GM13976 (cell line): ENCODE measurements at regions not wholly inside any gene's neighbourhood (a gene's known extent, or its start where the extent isn't known, plus 50 kb on each side); places are given as distances from the start of the nearest gene placed in this dataset.
"Not testable (repeated sequence)": the region's sequence is repeated elsewhere in the genome, so short reads cannot be mapped to it uniquely, and the experiment has no call there.

Experiments
- DNase-seq: peaks from one replicate; pipeline ENCODE4 v3.0.0; 2012; ENCODE audit warnings: low spot score
- in situ Hi-C: fragments of 300-500 bp; cut with MboI; formaldehyde crosslinking; loops from one replicate; pipeline ENCODE4 v1.12.0; 2022; ENCODE audit warnings: low sequenced_read_pairs, mixed read lengths, inconsistent platforms; ENCODE audit not compliant: unreplicated experiment
- TF ChIP-seq, protein P1 (sequence below): IDR thresholded peaks from 2 replicates; pipeline ENCODE4 v1.5.1; 2012; ENCODE audit warnings: borderline replicate concordance, mild to moderate bottlenecking; ENCODE audit not compliant: insufficient read depth; ENCODE audit errors: extremely low read depth, missing control alignments, control extremely low read depth

DNA sequence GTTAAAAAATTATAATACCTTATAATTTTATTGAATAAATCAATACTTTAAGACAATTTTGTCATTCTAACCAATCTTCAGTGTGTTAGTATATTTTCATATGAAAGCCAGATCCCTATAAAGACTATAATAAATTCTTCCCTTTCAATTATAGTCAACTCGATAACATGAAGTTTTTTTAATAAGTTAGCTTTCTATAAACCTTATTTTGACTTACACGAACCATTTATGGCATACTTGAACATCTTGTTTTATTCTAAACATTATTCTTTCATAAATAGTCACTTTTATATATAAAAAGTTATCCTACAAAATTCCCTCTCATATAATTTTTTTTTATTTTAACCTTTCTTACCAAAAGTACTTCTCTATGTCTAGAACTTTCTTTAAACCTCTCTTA is 1002.3 kb downstream of the TMEM121 start:
- in situ Hi-C loops, result no loop called here
- DNase-seq, result no peak
- TF ChIP-seq, protein P1, sequence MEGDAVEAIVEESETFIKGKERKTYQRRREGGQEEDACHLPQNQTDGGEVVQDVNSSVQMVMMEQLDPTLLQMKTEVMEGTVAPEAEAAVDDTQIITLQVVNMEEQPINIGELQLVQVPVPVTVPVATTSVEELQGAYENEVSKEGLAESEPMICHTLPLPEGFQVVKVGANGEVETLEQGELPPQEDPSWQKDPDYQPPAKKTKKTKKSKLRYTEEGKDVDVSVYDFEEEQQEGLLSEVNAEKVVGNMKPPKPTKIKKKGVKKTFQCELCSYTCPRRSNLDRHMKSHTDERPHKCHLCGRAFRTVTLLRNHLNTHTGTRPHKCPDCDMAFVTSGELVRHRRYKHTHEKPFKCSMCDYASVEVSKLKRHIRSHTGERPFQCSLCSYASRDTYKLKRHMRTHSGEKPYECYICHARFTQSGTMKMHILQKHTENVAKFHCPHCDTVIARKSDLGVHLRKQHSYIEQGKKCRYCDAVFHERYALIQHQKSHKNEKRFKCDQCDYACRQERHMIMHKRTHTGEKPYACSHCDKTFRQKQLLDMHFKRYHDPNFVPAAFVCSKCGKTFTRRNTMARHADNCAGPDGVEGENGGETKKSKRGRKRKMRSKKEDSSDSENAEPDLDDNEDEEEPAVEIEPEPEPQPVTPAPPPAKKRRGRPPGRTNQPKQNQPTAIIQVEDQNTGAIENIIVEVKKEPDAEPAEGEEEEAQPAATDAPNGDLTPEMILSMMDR, result no peak

DNA sequence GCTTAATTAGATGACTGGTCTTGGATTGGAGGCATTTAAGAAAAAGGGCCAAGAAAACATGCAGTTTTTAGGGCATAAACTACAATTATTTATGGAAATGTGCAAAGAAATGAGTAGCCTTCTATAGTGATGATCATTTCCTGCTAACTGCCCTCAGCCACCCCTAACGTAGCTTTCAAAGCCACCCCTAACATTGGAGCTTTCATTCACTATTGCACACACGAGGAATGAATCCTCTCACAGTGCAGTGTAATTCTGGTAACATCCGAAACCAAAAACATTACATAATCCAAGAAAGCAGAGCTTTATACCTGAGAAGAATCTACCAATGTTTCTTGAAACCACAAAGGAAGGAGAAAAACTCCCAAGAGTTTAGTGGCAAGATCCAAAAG is 1003.6 kb downstream of the TMEM121 start:
- in situ Hi-C loops, result no loop called here
- TF ChIP-seq, protein P1, result no peak
- no peak for DNase-seq

DNA sequence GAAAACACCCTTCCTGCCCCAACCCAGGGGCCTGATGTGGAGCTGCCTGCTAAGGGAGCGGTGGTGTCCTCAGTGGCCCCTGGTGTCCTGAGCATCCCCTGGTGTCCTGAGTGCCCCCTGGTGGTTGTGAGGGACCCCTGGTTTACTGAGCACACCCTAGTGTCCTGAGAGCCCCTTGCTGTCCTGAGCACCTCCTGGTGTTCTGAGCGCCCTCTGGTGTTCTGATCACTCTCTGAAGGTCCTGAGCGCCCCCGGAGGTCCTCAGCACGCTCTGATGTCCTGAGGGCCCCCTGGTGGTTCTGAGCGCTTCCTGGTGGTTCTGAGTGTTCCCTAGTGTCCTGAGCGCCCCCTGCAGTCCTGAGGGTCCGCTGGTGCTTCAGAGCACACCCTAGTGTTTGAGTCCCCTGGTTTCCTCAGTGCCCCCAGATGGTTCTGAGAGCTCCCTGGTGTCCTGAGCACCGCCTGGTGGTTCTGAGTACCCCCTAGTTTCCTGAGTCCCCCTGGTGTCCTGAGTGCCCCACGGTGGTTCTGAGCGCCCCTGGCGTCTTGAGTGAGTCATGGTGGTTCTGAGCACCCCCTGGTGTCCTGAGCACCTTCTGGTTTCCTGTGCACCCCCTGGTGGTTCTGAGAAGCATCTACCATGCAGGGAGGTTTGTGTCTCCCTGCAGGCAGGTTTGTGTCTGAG is 1004.2 kb downstream of the TMEM121 start:
- TF ChIP-seq, protein P1, result peak; percentile 61
- DNase-seq, result peak; percentile 48
- in situ Hi-C loops, result no loop called here

DNA sequence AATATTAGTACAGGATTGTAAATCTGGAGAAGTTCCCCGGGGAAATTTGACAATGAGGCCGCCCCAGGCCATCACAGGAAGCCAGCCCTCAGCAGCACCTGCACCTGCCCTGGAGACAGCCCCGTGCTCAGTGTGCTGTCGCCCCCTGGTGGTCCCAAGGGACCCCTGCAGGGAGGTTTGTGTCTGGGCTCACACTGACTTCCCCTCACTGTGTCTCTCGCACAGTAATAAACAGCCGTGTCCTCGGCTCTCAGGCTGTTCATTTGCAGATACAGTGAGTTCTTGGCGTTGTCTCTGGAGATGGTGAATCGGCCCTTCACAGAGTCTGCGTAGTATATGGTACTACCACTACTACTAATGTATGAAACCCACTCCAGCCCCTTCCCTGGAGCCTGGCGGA is 1011.2 kb downstream of the TMEM121 start:
- in situ Hi-C loops, DNase-seq: not testable (repeated sequence)
- TF ChIP-seq, protein P1, result peak; percentile 56

DNA sequence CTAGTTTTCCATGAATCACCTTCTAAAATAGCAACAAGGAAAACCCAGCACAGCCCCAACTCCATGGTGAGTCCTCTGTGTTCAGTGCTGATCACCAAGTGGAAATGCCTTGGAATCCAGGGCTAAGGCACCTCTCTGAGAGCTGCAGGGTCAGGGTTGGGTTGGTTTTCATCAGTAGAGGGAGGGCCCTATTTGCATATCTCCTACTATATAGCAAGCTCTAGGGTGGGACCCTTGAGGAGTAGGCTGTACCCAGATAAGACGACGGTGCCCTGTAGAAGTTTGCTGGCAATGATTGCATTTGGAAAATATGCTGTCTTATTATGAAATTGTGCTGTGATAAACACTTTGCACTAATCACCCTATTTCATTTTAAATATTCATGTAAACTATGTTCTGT is 1011.8 kb downstream of the TMEM121 start:
- in situ Hi-C loops, result no loop called here
- no peak for DNase-seq
- TF ChIP-seq, protein P1, result no peak

DNA sequence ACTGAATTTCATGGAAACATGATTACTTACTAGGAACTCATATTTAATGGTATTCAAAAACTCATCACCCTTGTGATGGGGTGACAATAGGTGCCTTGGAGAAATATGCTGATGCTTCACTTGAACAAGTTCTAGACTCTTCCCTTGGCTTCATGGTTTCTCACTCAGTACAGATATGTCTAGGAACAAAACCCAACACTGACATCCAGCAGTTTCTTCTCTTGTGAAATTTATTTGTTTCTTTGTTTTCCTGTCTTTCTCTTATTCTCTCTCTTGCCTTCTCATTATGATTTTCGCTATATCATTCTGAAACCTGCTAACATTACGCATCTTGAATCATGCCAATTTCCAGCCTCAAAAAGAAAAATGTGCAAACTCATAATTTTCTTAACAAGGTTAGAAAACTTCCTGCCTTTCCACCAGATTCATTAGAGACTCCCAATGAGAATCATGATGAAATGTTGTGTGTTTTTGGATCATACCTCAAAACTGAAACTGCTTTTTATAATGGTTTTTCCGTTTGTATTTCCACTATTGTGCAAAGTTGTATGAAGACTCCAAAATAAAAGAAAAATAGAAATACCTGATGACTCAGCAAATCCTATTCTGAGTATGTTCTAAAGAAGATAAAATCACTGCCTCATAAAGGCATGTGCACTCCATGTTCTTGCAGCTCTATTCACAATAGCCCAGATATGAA is 1021.5 kb downstream of the TMEM121 start:
- TF ChIP-seq, protein P1, result no peak
- in situ Hi-C loops, result no loop called here
- no peak for DNase-seq

DNA sequence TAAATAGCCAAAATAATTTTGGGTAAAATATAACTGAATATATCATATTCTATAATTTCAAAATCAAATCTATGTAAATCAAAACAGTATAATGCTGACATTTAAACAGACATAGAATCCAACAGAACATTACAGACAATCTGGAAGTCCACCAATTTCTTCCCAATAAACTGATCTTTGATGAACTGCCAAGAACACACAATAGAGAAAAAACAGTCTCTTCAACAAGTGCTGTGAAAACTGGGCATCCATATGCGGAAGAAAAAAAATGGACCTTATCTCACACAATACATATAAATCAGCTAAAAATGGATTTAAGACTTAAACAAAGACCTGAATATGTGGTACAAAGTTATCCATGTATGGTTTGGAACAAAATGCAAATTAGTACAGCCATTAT is 1022.7 kb downstream of the TMEM121 start:
- in situ Hi-C loops, result no loop called here
- DNase-seq, result no peak
- TF ChIP-seq, protein P1, result no peak
